Endothelial cell of umbilical vein (primary cell): ENCODE measurements at regions not wholly inside any gene's neighbourhood (a gene's known extent, or its start where the extent isn't known, plus 50 kb on each side); places are given as distances from the start of the nearest gene placed in this dataset.
"Not testable (repeated sequence)": the region's sequence is repeated elsewhere in the genome, so short reads cannot be mapped to it uniquely, and the experiment has no call there.

Experiments
- BruUV-seq: library from RNA; stranded (reverse); fragments of 400-500 nt; replicated peaks from 2 replicates; lab custom pipeline; 2021; lab: Mats Ljungman, UMichigan
- CTCF ChIA-PET: fragments of 300-600, 350-600 bp; sonication (Branson Sonifier 250); formaldehyde crosslinking; loops from one replicate; lab custom pipeline; 2021; ENCODE audit warnings: antibody characterized with exemption, inconsistent platforms; lab: Charles Lee
- POLR2A ChIA-PET: fragments of 300-600, 350-600 bp; sonication (Branson Sonifier 250); formaldehyde crosslinking; loops from one replicate; lab custom pipeline; 2021; ENCODE audit warnings: antibody characterized with exemption, inconsistent platforms; lab: Charles Lee
- DNase-seq: peaks from one replicate; pipeline ENCODE4 v3.0.0-alpha.2; 2011; ENCODE audit warnings: low read depth, low spot score
- FAIRE-seq: peaks from 2 replicates; lab custom pipeline; 2011; peaks lifted over from hg19 to GRCh38; lab: Jason Lieb, UNC
- H2AFZ ChIP-seq: 2 replicates; pipeline ENCODE4 v1.6.0; 2012; ENCODE audit warnings: low read depth, low read length, control low read depth, inconsistent platforms
- H3K27ac ChIP-seq: 2 replicates; pipeline ENCODE4 v1.5.1; 2011; ENCODE audit warnings: low read depth, mild to moderate bottlenecking, control low read depth, low read length, moderate library complexity; ENCODE audit not compliant: insufficient read depth
- H3K27me3 ChIP-seq, 2 experiments: 2 replicates each; pipeline versions ENCODE4 v1.6.0 to v1.6.1; 2011; ENCODE audit warnings: low read length in 2 of 2, mixed read lengths in 1 of 2; ENCODE audit not compliant: control insufficient read depth in 2 of 2, insufficient read depth in 2 of 2
- H3K36me3 ChIP-seq, 2 experiments: 2 replicates in 1 of 2; 3 replicates in 1 of 2; pipeline ENCODE4 v1.5.1; 2011; ENCODE audit warnings: low read length in 2 of 2, mild to moderate bottlenecking in 1 of 2, moderate library complexity in 1 of 2; ENCODE audit not compliant: control insufficient read depth in 2 of 2, insufficient read depth in 2 of 2; ENCODE audit errors: extremely low read depth in 1 of 2
- H3K4me1 ChIP-seq: 3 replicates; pipeline ENCODE4 v1.5.1; 2011; ENCODE audit warnings: mild to moderate bottlenecking, low read length; ENCODE audit not compliant: control insufficient read depth, insufficient read depth; ENCODE audit errors: extremely low read depth
- H3K4me2 ChIP-seq: 2 replicates; pipeline ENCODE4 v1.6.1; 2011; ENCODE audit warnings: low read length, control low read depth, mixed read lengths; ENCODE audit not compliant: insufficient read depth
- H3K4me3 ChIP-seq, 3 experiments: fragments of 200-600 bp in 1 of 3; sonication (generic), shearing (Covaris generic) in 1 of 3; replicated peaks in 1 of 3; 2 replicates each; pipeline ENCODE4 v1.5.1; 2011 to 2016; ENCODE audit warnings: control low read depth in 3 of 3, low read length in 3 of 3, mild to moderate bottlenecking in 2 of 3, inconsistent platforms in 1 of 3, low read depth in 1 of 3, moderate library complexity in 1 of 3; ENCODE audit not compliant: insufficient read depth in 1 of 3
- H3K79me2 ChIP-seq: 2 replicates; pipeline ENCODE4 v1.6.0; 2012; ENCODE audit warnings: low read length, inconsistent platforms; ENCODE audit not compliant: control insufficient read depth, insufficient read depth
- H3K9ac ChIP-seq: replicated peaks from 2 replicates; pipeline ENCODE3; 2011; ENCODE audit warnings: low read length, control low read depth; ENCODE audit not compliant: insufficient read depth; ENCODE audit errors: extremely low read depth
- H3K9me1 ChIP-seq: replicated peaks from 3 replicates; pipeline ENCODE4 v1.6.0; 2011; ENCODE audit warnings: mild to moderate bottlenecking, low read length; ENCODE audit not compliant: control insufficient read depth, insufficient read depth; ENCODE audit errors: extremely low read depth
- H3K9me3 ChIP-seq: replicated peaks from 2 replicates; pipeline ENCODE4 v1.5.1; 2012; ENCODE audit warnings: low read length, inconsistent platforms; ENCODE audit not compliant: control insufficient read depth, insufficient read depth
- H4K20me1 ChIP-seq: replicated peaks from 2 replicates; pipeline ENCODE3; 2011; ENCODE audit warnings: mild to moderate bottlenecking, low read length; ENCODE audit not compliant: control insufficient read depth, insufficient read depth; ENCODE audit errors: extremely low read depth
- CTCF ChIP-seq, 2 donors: IDR thresholded peaks; 1 replicate in 1 of 2; 2 replicates in 1 of 2; pipeline ENCODE4 v1.5.1; 2011; ENCODE audit warnings: low read length in 2 of 2, mild to moderate bottlenecking in 2 of 2, moderate library complexity in 2 of 2, control low read depth in 1 of 2, inconsistent platforms in 1 of 2, low read depth in 1 of 2; ENCODE audit not compliant: insufficient read depth in 1 of 2; ENCODE audit errors: extremely low read depth in 1 of 2
- EZH2 ChIP-seq: IDR thresholded peaks from 2 replicates; pipeline ENCODE4 v1.6.1; 2012; ENCODE audit warnings: borderline replicate concordance, low read depth, mild to moderate bottlenecking, moderate library complexity, low read length, inconsistent platforms; ENCODE audit not compliant: severe bottlenecking
- FOS ChIP-seq: IDR thresholded peaks from 2 replicates; pipeline ENCODE4 v1.6.1; 2011; ENCODE audit warnings: mild to moderate bottlenecking, low read length, moderate library complexity, borderline replicate concordance; ENCODE audit not compliant: insufficient read depth
- GATA2 ChIP-seq: IDR thresholded peaks from 2 replicates; pipeline ENCODE4 v1.7.0; 2011; ENCODE audit warnings: low read depth, mild to moderate bottlenecking, moderate library complexity, mixed read lengths, low read length; ENCODE audit not compliant: insufficient read length, insufficient read depth
- JUN ChIP-seq: IDR thresholded peaks from 2 replicates; pipeline ENCODE4 v1.6.1; 2011; ENCODE audit warnings: borderline replicate concordance, low read depth; ENCODE audit not compliant: insufficient read length, insufficient read depth
- MYC ChIP-seq: IDR thresholded peaks from one replicate; pipeline ENCODE4 v1.6.1; 2011; ENCODE audit warnings: mild to moderate bottlenecking, low read depth, low read length
- POLR2A ChIP-seq: IDR thresholded peaks from 2 replicates; pipeline ENCODE4 v1.6.1; 2012; ENCODE audit warnings: low read depth, mild to moderate bottlenecking, control low read depth, low read length
- POLR2AphosphoS5 ChIP-seq: IDR thresholded peaks from 2 replicates; pipeline ENCODE4 v1.6.1; 2012; ENCODE audit warnings: low read depth, mild to moderate bottlenecking, control low read depth, low read length, moderate library complexity; ENCODE audit not compliant: insufficient read depth
- dilution Hi-C: fragments of 300-500 bp; cut with MboI; formaldehyde crosslinking; loops from one replicate; pipeline ENCODE4 v1.15.0; 2019; ENCODE audit warnings: low sequenced_read_pairs; ENCODE audit not compliant: extremely low pct_ligation_motif_present
- intact Hi-C: fragments of 100-400 bp; cut with micrococcal nuclease; formaldehyde crosslinking; loops from one replicate; pipeline ENCODE4 v1.10.0; 2022
- TF ChIP-seq, protein P1 (sequence below): IDR thresholded peaks from 2 replicates; pipeline ENCODE4 v1.6.1; 2011; ENCODE audit not compliant: insufficient read depth, insufficient read length

GRCh38 chr1:56123421-56123820 is 455.9 kb downstream of the PLPP3 start:
- POLR2A ChIA-PET, result no interaction called here
- no peaks in the 10 kb centered on the region for H3K79me2 ChIP-seq
- H3K36me3 ChIP-seq, result no peaks in the 10 kb centered on the region
- H3K9ac ChIP-seq, result no peak overlapping the region
- H3K4me1 ChIP-seq, result no peaks in the 10 kb centered on the region
- DNase-seq, result no peak
- TF ChIP-seq POLR2A, result no peak
- peak; percentile 19 for TF ChIP-seq FOS
- no peak for TF ChIP-seq MYC
- no peak for TF ChIP-seq GATA2
- TF ChIP-seq EZH2, result no peak
- FAIRE-seq, result no peak
- H3K27ac ChIP-seq, result no peak overlapping the region
- H3K9me1 ChIP-seq, result no peaks in the 10 kb centered on the region
- intact Hi-C loops (no loop called here), dilution Hi-C loops (no loop called here)
- no peak overlapping the region for H2AFZ ChIP-seq
- H3K27me3 ChIP-seq, result no peaks in the 10 kb centered on the region
- no peak overlapping the region for H3K4me3 ChIP-seq
- CTCF ChIA-PET, result no interaction called here
- BruUV-seq, result no TSS peak
- H4K20me1 ChIP-seq, result no peaks in the 10 kb centered on the region
- no peaks in the 10 kb centered on the region for H3K9me3 ChIP-seq
- no peak overlapping the region for H3K4me2 ChIP-seq

GRCh38 chr1:56120021-56120420 is 459.3 kb downstream of the PLPP3 start:
- H3K4me3 ChIP-seq, result no peak overlapping the region
- H3K27me3 ChIP-seq, result no peaks in the 10 kb centered on the region
- H3K4me2 ChIP-seq, result no peak overlapping the region
- no peak overlapping the region for H3K9ac ChIP-seq
- H3K36me3 ChIP-seq, result no peaks in the 10 kb centered on the region
- DNase-seq (no peak), FAIRE-seq (no peak)
- no peaks in the 10 kb centered on the region for H4K20me1 ChIP-seq
- POLR2A ChIA-PET, result no interaction called here
- no peaks in the 10 kb centered on the region for H3K79me2 ChIP-seq
- H3K4me1 ChIP-seq, result no peaks in the 10 kb centered on the region
- H3K9me1 ChIP-seq, result no peaks in the 10 kb centered on the region
- no peak overlapping the region for H3K27ac ChIP-seq
- CTCF ChIA-PET, result interaction anchor here (1.0 kb wide), 1 partner anchor 13 kb away, joined by 3 read pairs; no protein-coding TSS in a partner anchor
- TF ChIP-seq FOS, result no peak
- TF ChIP-seq CTCF (IDR thresholded peaks at IDR 0.05; ENCODE audit: extremely low read depth in 1 of 2, insufficient read depth in 1 of 2, low read depth in 1 of 2, low read length in 2 of 2), result no peak
- TF ChIP-seq POLR2A, result no peak
- TF ChIP-seq POLR2AphosphoS5, result no peak
- no peak for TF ChIP-seq GATA2
- TF ChIP-seq MYC, result no peak
- no peak for TF ChIP-seq EZH2
- no peak for TF ChIP-seq JUN
- TF ChIP-seq, protein P1, sequence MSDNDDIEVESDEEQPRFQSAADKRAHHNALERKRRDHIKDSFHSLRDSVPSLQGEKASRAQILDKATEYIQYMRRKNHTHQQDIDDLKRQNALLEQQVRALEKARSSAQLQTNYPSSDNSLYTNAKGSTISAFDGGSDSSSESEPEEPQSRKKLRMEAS, result no peak
- dilution Hi-C loops, result no loop called here
- no peak overlapping the region for H2AFZ ChIP-seq
- no TSS peak for BruUV-seq
- intact Hi-C loops, result no loop called here
- no peaks in the 10 kb centered on the region for H3K9me3 ChIP-seq

GRCh38 chr1:56118676-56119075 is 460.7 kb downstream of the PLPP3 start:
- FAIRE-seq, dilution Hi-C loops, H3K9me1 ChIP-seq, H2AFZ ChIP-seq, H3K27me3 ChIP-seq, intact Hi-C loops, H3K27ac ChIP-seq, H4K20me1 ChIP-seq, H3K36me3 ChIP-seq, H3K9ac ChIP-seq, H3K79me2 ChIP-seq, POLR2A ChIA-PET, H3K9me3 ChIP-seq, H3K4me2 ChIP-seq, BruUV-seq, H3K4me3 ChIP-seq, H3K4me1 ChIP-seq, DNase-seq: not testable (repeated sequence)
- CTCF ChIA-PET, result interaction anchor here (1.1 kb wide), 1 partner anchor 13 kb away, joined by 3 read pairs; no protein-coding TSS in a partner anchor
